GM12892 (cell line): ENCODE measurements at regions not wholly inside any gene's neighbourhood (a gene's known extent, or its start where the extent isn't known, plus 50 kb on each side); places are given as distances from the start of the nearest gene placed in this dataset.

Experiments used
- POLR2A ChIP-seq: IDR thresholded peaks from 2 replicates; pipeline ENCODE4 v1.6.1; 2011; ENCODE audit warnings: low read depth, low read length, control low read depth
- POLR2AphosphoS5 ChIP-seq: IDR thresholded peaks from 2 replicates; pipeline ENCODE4 v1.6.1; 2011; ENCODE audit warnings: low read depth, low read length, control low read depth

- TF ChIP-seq POLR2AphosphoS5: no peak
- no peak for TF ChIP-seq POLR2A
Measured at GRCh38 chr17:77449373-77449907, 308.7 kb downstream of the SEC14L1 start.
